Neural progenitor cell (in vitro differentiated cells): ENCODE measurements at regions not wholly inside any gene's neighbourhood (a gene's known extent, or its start where the extent isn't known, plus 50 kb on each side); places are given as distances from the start of the nearest gene placed in this dataset.

ENCODE experiments used
- DNase-seq: peaks from one replicate; pipeline ENCODE4 v3.0.0-alpha.2; 2016; ENCODE audit warnings: low spot score
- H2AFZ ChIP-seq: fragments of 200-600 bp; sonication (generic); replicated peaks from 2 replicates; pipeline ENCODE4 v1.6.1; 2016; ENCODE audit warnings: antibody characterized with exemption
- H3F3A ChIP-seq: fragments of 200-600 bp; sonication (generic); 2 replicates; pipeline ENCODE4 v1.6.1; 2016; ENCODE audit warnings: antibody characterized with exemption, low read depth
- H3K27ac ChIP-seq: fragments of 200-600 bp; sonication (generic); 2 replicates; pipeline ENCODE4 v1.5.1; 2016; ENCODE audit warnings: mild to moderate bottlenecking
- H3K27me3 ChIP-seq: fragments of 200-600 bp; sonication (generic); 2 replicates; pipeline ENCODE4 v1.6.1; 2016; ENCODE audit warnings: mild to moderate bottlenecking, moderate library complexity
- H3K36me3 ChIP-seq: fragments of 200-600 bp; sonication (generic); 2 replicates; pipeline ENCODE4 v1.5.1; 2016
- H3K4me1 ChIP-seq: fragments of 200-600 bp; sonication (generic); 2 replicates; pipeline ENCODE4 v1.6.1; 2016; ENCODE audit warnings: mixed run types
- H3K4me2 ChIP-seq: fragments of 200-600 bp; sonication (generic); 2 replicates; pipeline ENCODE4 v1.6.1; 2016
- H3K4me3 ChIP-seq: fragments of 200-600 bp; sonication (generic); 2 replicates; pipeline ENCODE4 v1.5.1; 2016
- H3K79me2 ChIP-seq: fragments of 200-600 bp; sonication (generic); 2 replicates; pipeline ENCODE4 v1.6.1; 2016; ENCODE audit warnings: low read depth
- H3K9ac ChIP-seq: fragments of 200-600 bp; sonication (generic); 2 replicates; pipeline ENCODE4 v1.6.1; 2016
- H3K9me3 ChIP-seq: fragments of 200-600 bp; sonication (generic); 2 replicates; pipeline ENCODE4 v1.5.1; 2016; ENCODE audit warnings: low read depth
- H4K20me1 ChIP-seq: fragments of 200-600 bp; sonication (generic); 2 replicates; pipeline ENCODE4 v1.6.1; 2016; ENCODE audit warnings: low read depth
- H3K27ac Mint-ChIP-seq: 3 replicates; pipeline ENCODE4 v1.8.0; 2021; ENCODE audit warnings: mixed read lengths
- H3K27me3 Mint-ChIP-seq: 2 replicates; pipeline ENCODE4 v1.8.0; 2022; ENCODE audit warnings: low read depth, mild to moderate bottlenecking, inconsistent platforms, moderate library complexity, mixed read lengths; ENCODE audit not compliant: insufficient read depth
- H3K36me3 Mint-ChIP-seq: 3 replicates; pipeline ENCODE4 v1.8.0; 2021; ENCODE audit warnings: mixed read lengths
- H3K4me1 Mint-ChIP-seq: 3 replicates; pipeline ENCODE4 v1.8.0; 2021; ENCODE audit warnings: mixed read lengths
- H3K4me3 Mint-ChIP-seq: 3 replicates; pipeline ENCODE4 v1.8.0; 2021; ENCODE audit warnings: mild to moderate bottlenecking, moderate library complexity, mixed read lengths
- H3K9me3 Mint-ChIP-seq: 3 replicates; pipeline ENCODE4 v1.8.0; 2020; ENCODE audit warnings: mixed read lengths
- CTCF ChIP-seq: fragments of 200-600 bp; sonication (generic); IDR thresholded peaks from 2 replicates; pipeline ENCODE4 v1.5.1; 2017; ENCODE audit warnings: antibody characterized with exemption, mild to moderate bottlenecking
- EZH2 ChIP-seq: fragments of 200-600 bp; sonication (generic); IDR thresholded peaks from 2 replicates; pipeline ENCODE4 v1.6.1; 2017; ENCODE audit warnings: antibody characterized with exemption, mild to moderate bottlenecking, moderate library complexity
- EZH2phosphoT487 ChIP-seq: fragments of 200-600 bp; sonication (generic); IDR thresholded peaks from 2 replicates; pipeline ENCODE4 v1.6.1; 2017; ENCODE audit warnings: antibody characterized with exemption

- H3K9me3 Mint-ChIP-seq = no peaks in the 10 kb centered on the region
- Histone ChIP-seq H4K20me1 (no peaks in the 10 kb centered on the region), H3K4me3 (no peak overlapping the region), H3K4me2 (no peak overlapping the region), H3F3A (no peaks in the 10 kb centered on the region), H3K27me3 (no peaks in the 10 kb centered on the region), H3K79me2 (no peaks in the 10 kb centered on the region), H3K9ac (no peak overlapping the region), H3K9me3 (no peaks in the 10 kb centered on the region), H3K36me3 (no peaks in the 10 kb centered on the region), H3K4me1 (no peaks in the 10 kb centered on the region), H3K27ac (no peak overlapping the region), H2AFZ (no peak overlapping the region)
- no peak overlapping the region for H3K4me3 Mint-ChIP-seq
- H3K36me3 Mint-ChIP-seq = no peaks in the 10 kb centered on the region
- no peak for DNase-seq
- TF ChIP-seq EZH2 (no peak), CTCF (no peak)
- no peaks in the 10 kb centered on the region for H3K27me3 Mint-ChIP-seq
- H3K4me1 Mint-ChIP-seq = no peaks in the 10 kb centered on the region
- no peak overlapping the region for H3K27ac Mint-ChIP-seq
Measured at GRCh38 chr4:176534566-176534965, 214.8 kb downstream of the SPCS3 start.

GRCh38 chr4:176538217-176538925 lies 218.6 kb downstream of the SPCS3 start:
- Histone ChIP-seq H2AFZ (no peak overlapping the region), H3F3A (no peaks in the 10 kb centered on the region), H3K27me3 (no peaks in the 10 kb centered on the region), H3K27ac (no peak overlapping the region), H3K4me3 (no peak overlapping the region), H3K9me3 (no peaks in the 10 kb centered on the region), H4K20me1 (no peaks in the 10 kb centered on the region), H3K4me2 (no peak overlapping the region), H3K36me3 (no peaks in the 10 kb centered on the region), H3K9ac (no peak overlapping the region), H3K79me2 (no peaks in the 10 kb centered on the region), H3K4me1 (no peaks in the 10 kb centered on the region)
- Mint-ChIP-seq H3K4me1 (no peaks in the 10 kb centered on the region), H3K4me3 (no peak overlapping the region), H3K9me3 (no peaks in the 10 kb centered on the region), H3K27me3 (no peaks in the 10 kb centered on the region), H3K27ac (no peak overlapping the region), H3K36me3 (no peaks in the 10 kb centered on the region)
- TF ChIP-seq EZH2 = no peak
- TF ChIP-seq EZH2phosphoT487 = no peak
- no peak for TF ChIP-seq CTCF
- DNase-seq = no peak

GRCh38 chr4:176539091-176539784 lies 219.5 kb downstream of the SPCS3 start:
- H3K36me3 ChIP-seq = no peaks in the 10 kb centered on the region
- no peaks in the 10 kb centered on the region for H3K4me1 ChIP-seq
- Mint-ChIP-seq H3K36me3 (no peaks in the 10 kb centered on the region), H3K27me3 (no peaks in the 10 kb centered on the region), H3K9me3 (no peaks in the 10 kb centered on the region), H3K4me3 (no peak overlapping the region), H3K27ac (no peak overlapping the region), H3K4me1 (no peaks in the 10 kb centered on the region)
- H3K4me2 ChIP-seq = no peak overlapping the region
- H3K79me2 ChIP-seq = no peaks in the 10 kb centered on the region
- no peak for TF ChIP-seq EZH2phosphoT487
- TF ChIP-seq EZH2 = no peak
- TF ChIP-seq CTCF = no peak
- H4K20me1 ChIP-seq = no peaks in the 10 kb centered on the region
- H3K9me3 ChIP-seq = no peaks in the 10 kb centered on the region
- DNase-seq = no peak
- no peaks in the 10 kb centered on the region for H3K27me3 ChIP-seq
- H3F3A ChIP-seq = no peaks in the 10 kb centered on the region
- H3K9ac ChIP-seq = no peak overlapping the region
- no peak overlapping the region for H2AFZ ChIP-seq
- H3K27ac ChIP-seq = no peak overlapping the region
- H3K4me3 ChIP-seq = no peak overlapping the region
